Muscle of leg (tissue), 3 donors: ENCODE measurements at regions not wholly inside any gene's neighbourhood (a gene's known extent, or its start where the extent isn't known, plus 50 kb on each side); places are given as distances from the start of the nearest gene placed in this dataset.

Experiments
- DNase-seq: peaks from one replicate; pipeline ENCODE4 v3.0.0; 2013
- H3K27ac ChIP-seq: one replicate; pipeline ENCODE4 v1.5.1; 2013; ENCODE audit warnings: mild to moderate bottlenecking, low read length, control low read depth
- H3K27me3 ChIP-seq: one replicate; pipeline ENCODE4 v1.6.1; 2013; ENCODE audit warnings: low read length; ENCODE audit not compliant: control insufficient read depth, insufficient read depth
- H3K36me3 ChIP-seq: one replicate; pipeline ENCODE4 v1.6.1; 2013; ENCODE audit warnings: low read length; ENCODE audit not compliant: control insufficient read depth, insufficient read depth
- H3K4me1 ChIP-seq: one replicate; pipeline ENCODE4 v1.6.1; 2013; ENCODE audit warnings: low read length; ENCODE audit not compliant: control insufficient read depth, insufficient read depth
- H3K4me3 ChIP-seq: one replicate; pipeline ENCODE4 v1.5.1; 2013; ENCODE audit warnings: low read length, control low read depth
- H3K9me3 ChIP-seq: replicated peaks from 2 replicates; pipeline ENCODE4 v1.6.1; 2013; ENCODE audit warnings: low read depth, low read length; ENCODE audit not compliant: control insufficient read depth
- WGBS: methylation state at CpG from one replicate; pipeline ENCODE4 v1.1.5; 2013; ENCODE audit warnings: missing lambda C conversion rate; ENCODE audit not compliant: insufficient coverage; 5-methylcytosine and 5-hydroxymethylcytosine counted together

DNA sequence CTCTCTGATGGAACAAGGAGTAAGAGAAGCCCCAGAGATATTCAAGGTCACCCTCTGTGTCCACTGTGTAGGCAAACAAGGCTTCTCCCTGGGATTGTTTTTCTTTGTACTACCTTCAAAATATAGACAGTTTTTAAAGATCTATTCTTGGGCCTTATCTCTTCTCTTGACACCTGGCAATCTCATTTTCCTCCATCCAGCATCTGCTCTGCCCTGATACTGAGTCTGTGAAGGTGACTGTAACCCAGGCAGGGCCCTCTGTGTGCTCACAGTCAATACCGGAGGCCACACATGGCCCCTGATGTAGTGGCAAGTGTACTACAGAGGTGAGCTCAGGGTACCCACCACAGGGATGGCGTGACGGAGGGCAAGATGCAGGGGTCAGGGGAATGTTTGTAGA, 221.1 kb downstream of the SNX10 start:
- H3K27me3 ChIP-seq = peaks cover 2% of the 10 kb centered on the region
- H3K36me3 ChIP-seq = no peaks in the 10 kb centered on the region
- no peak overlapping the region for H3K4me3 ChIP-seq
- no peak overlapping the region for H3K27ac ChIP-seq
- H3K4me1 ChIP-seq = peaks cover 10% of the 10 kb centered on the region
- DNase-seq = no peak
- whole genome bisulfite sequencing = 100% methylated on average over 3 of the region's 3 CpGs
- no peaks in the 10 kb centered on the region for H3K9me3 ChIP-seq

DNA sequence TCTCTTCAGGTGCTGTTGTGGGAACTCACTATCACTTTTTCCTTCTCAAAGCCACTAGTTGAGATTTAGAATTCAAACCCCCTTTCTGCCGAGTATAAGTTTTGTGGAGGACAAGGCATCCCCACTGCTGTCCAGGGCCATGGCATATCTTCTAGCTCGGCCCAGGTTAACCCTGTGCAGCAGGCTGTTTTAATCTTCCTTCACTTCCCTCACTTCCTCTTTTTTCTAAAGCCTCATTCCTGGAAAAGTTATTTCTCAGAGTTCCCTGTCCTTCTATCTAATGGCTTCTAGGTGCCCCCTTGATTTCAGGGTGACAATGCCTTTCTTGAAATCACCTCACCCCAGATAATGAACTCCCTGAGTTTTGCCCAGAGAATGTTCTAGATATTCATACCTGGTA, 222.3 kb downstream of the SNX10 start:
- WGBS = 80% methylated on average over 1 of the region's 2 CpGs
- Histone ChIP-seq H3K36me3 (no peaks in the 10 kb centered on the region), H3K9me3 (no peaks in the 10 kb centered on the region), H3K27me3 (peaks cover 2% of the 10 kb centered on the region), H3K4me3 (no peak overlapping the region), H3K27ac (no peak overlapping the region), H3K4me1 (peaks cover 13% of the 10 kb centered on the region)
- DNase-seq = no peak

DNA sequence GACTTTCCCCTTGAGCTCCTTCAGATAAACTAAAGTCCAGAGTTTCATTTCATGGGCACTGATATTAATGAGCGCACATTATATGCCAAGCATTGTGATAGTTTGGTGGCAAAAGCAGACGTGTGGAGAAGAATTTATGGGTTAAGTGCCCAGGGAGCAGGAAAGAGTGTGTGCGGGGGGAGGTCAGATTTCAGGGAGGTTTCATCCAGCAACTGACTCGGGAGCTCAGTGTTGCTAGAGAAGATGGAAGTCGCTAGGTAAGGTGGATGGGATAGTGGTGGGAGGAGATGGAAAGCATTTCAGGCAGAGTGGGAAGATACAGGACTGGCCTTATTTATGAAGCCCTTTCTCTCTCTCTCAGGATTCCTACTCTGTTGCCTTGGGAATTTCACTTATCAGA, 223.0 kb downstream of the SNX10 start:
- H3K36me3 ChIP-seq = no peaks in the 10 kb centered on the region
- no peak overlapping the region for H3K27ac ChIP-seq
- DNase-seq = no peak
- 42% methylated on average over 3 of the region's 5 CpGs for WGBS
- H3K27me3 ChIP-seq = peaks cover 2% of the 10 kb centered on the region
- no peaks in the 10 kb centered on the region for H3K9me3 ChIP-seq
- H3K4me1 ChIP-seq = peaks cover 13% of the 10 kb centered on the region
- H3K4me3 ChIP-seq = no peak overlapping the region

DNA sequence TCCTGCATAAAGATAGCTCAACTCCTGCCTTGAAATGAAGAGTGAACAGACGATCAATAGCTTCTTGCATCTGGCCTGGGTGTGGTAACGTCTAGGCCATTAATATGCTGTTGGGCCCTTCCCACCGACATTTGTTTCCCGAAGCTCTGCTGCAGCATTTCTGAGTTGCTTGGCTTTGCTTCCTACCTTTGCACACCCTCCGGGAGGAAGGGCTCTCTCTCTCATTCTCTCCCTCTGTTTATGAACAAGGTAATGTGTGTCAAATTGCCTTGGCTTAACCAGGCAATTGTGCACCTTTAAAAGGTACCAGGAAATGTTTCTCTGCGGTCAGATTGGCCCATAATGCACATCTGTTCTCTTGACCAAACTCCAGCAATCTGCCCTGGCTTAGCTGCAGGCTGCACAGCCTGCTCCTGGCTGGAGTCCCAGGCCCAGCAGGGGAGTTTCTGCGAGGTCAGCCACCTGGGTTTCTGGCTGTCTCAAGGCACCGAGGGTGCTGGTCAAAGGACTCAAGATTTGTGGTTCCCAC, 223.7 kb downstream of the SNX10 start:
- peak; percentile 67 for DNase-seq
- Histone ChIP-seq H3K36me3 (no peaks in the 10 kb centered on the region), H3K27ac (no peak overlapping the region), H3K27me3 (peaks cover 2% of the 10 kb centered on the region), H3K9me3 (no peaks in the 10 kb centered on the region), H3K4me1 (peaks cover 13% of the 10 kb centered on the region), H3K4me3 (no peak overlapping the region)
- 17% methylated on average over 5 of the region's 8 CpGs for WGBS

DNA sequence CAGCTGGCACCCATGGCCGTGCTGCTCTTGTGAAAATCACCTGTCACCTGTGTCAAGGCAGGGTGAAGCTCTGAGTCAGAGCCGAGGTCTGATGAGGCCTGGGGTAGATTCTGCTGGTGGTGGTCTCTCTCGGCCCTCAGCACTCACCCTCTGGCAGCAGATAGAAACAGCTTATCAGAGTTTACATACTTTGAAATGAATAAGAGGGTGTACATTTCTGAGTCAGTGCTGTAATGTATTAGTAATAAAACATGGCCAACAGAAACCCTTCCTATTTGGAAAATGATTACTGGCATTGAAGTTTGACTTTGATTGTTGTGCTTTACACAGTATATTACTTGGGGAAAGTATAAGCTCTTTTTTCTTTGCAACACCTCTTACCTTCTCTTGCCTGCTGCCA, 228.8 kb downstream of the SNX10 start:
- H3K27ac ChIP-seq = no peak overlapping the region
- H3K4me1 ChIP-seq = peaks cover 6% of the 10 kb centered on the region
- H3K9me3 ChIP-seq = peaks cover 2% of the 10 kb centered on the region
- no peak for DNase-seq
- WGBS = 60% methylated on average over 1 of the region's 3 CpGs
- H3K4me3 ChIP-seq = no peak overlapping the region
- no peaks in the 10 kb centered on the region for H3K27me3 ChIP-seq
- no peaks in the 10 kb centered on the region for H3K36me3 ChIP-seq

DNA sequence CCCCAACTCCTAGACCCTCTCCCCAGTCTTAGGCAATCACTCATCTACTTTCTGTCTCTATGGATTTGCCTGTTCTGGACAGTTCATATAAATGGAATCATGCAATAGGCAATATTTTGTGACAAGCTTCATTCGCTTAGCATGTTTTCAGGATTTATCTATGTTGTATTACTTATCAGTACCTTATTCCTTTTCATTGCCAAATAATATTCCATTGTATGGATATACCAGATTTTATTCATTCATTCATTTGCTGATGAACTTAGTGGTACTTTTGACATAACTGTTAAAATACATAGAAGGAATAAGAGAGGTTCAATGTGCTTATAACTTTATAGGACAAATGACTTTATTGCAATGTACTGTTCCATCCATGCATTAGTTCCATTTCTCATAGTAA, 231.0 kb downstream of the SNX10 start:
- Histone ChIP-seq H3K27ac (no peak overlapping the region), H3K4me1 (peaks cover 10% of the 10 kb centered on the region), H3K27me3 (no peaks in the 10 kb centered on the region), H3K36me3 (no peaks in the 10 kb centered on the region), H3K4me3 (no peak overlapping the region), H3K9me3 (peaks cover 2% of the 10 kb centered on the region)
- WGBS = no CpG with 5 or more reads among the region's 1 CpG
- DNase-seq = no peak

DNA sequence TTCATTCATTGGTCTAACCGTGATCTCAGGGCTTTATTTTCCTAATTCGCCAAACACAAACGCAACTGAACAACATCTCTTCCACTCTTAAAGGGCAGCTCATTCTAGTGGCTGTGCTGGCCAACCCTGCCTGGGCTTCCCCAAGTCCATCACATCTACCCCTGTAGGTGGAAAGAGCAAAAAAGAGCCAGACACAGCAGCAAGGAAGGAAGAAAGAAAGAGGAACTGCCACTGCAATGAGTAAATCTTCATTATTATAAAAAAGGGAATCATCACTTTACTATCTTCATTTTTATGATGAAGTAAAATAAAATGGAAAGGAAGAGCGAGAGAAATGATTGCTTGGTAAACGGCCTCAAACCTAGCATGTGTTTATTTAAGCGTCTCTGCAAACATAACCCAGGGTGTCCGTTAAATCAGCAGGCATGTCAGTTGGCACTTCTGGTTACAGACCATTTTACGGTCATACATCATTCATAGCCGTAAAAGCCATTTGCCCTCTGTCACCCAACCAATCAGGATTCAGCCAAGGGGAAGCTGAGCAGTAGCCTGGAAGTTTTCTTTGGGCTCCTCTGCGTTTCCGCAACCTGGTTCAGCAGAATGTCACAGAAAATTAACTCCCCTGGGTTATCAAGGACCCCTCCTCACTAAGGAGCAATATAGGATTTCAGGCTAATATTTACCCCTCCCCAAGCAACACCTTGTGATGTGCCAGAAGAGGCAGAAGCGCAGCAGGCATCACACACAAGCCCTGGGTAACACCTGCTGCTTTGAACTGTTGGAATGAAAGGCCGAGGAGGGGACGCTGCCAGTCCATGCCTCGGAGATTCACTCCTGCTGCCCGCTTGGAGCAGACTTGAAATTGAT, 234.0 kb downstream of the SNX10 start:
- Histone ChIP-seq H3K9me3 (peaks cover 2% of the 10 kb centered on the region), H3K27ac (no peak overlapping the region)
- WGBS = 49% methylated on average over 13 of the region's 16 CpGs

DNA sequence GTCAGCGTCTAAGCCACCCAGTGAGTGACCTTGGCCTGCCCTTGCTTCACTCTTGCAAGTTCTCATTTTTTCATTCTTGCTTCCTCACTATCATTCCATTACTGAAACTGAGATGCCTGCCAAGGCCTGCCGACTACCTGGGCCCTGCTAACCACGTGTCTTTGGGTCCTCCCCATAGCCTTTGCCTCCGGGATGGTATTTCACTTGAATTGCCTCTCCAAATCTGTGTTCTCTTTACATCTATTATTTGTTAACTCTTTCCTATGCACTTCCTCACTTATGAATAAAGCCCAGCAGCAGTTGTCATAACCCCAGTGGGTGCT, 234.6 kb downstream of the SNX10 start:
- H3K4me3 ChIP-seq = no peak overlapping the region
- H3K4me1 ChIP-seq = peaks cover 6% of the 10 kb centered on the region
- H3K27ac ChIP-seq = no peak overlapping the region
- no peak for DNase-seq
- WGBS = 22% methylated on average over 4 of the region's 4 CpGs
- H3K9me3 ChIP-seq = peaks cover 2% of the 10 kb centered on the region
- H3K27me3 ChIP-seq = no peaks in the 10 kb centered on the region
- no peaks in the 10 kb centered on the region for H3K36me3 ChIP-seq

More for the DNA sequence above, 234.0 kb downstream of the SNX10 start:
- no peak for DNase-seq
- H3K36me3 ChIP-seq = no peaks in the 10 kb centered on the region
- no peak overlapping the region for H3K4me3 ChIP-seq
- no peaks in the 10 kb centered on the region for H3K27me3 ChIP-seq
- H3K4me1 ChIP-seq = peaks cover 6% of the 10 kb centered on the region

DNA sequence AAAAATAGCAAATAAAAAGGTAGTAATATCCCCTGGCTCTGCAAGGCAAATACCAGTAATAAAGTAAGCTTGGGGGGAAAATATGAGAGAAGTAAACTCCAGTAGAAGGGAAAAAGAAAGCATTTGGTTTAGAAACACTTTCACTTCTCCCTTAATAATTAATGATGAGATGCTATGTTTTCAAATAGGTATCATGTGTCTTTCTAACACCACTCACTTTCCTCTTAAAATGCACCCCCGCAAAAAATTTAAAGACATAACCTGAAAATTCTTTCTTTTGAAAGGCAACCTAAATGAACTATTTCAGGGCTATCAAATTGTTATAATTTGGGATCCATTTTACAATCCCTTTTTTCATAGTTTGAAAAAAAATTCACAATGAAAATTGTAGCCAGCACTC, 240.3 kb downstream of the SNX10 start:
- DNase-seq = no peak
- no peaks in the 10 kb centered on the region for H3K4me1 ChIP-seq
- peaks cover 2% of the 10 kb centered on the region for H3K27me3 ChIP-seq
- no peaks in the 10 kb centered on the region for H3K36me3 ChIP-seq
- no CpG with 5 or more reads among the region's 1 CpG for WGBS
- H3K27ac ChIP-seq = no peak overlapping the region
- H3K4me3 ChIP-seq = no peak overlapping the region
- H3K9me3 ChIP-seq = no peaks in the 10 kb centered on the region

DNA sequence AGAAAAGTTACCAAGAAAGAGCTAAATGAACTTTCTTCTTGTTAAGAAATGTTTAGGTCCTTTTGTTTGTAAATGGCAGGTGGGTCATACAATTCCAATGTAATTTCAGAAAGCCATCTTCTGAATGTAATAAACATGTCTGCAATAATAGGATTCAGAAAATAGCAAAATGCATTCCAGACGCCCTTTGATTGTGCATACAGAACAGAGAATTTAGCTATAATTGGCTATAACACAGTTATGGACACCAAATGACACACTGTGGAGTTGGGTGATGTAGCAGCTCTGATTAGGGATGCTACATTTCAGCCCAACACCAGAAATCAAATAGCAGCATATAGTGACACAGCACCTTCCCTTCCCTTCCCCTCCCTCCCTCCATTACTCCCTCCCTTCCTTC, 240.8 kb downstream of the SNX10 start:
- Histone ChIP-seq H3K36me3 (no peaks in the 10 kb centered on the region), H3K4me3 (no peak overlapping the region), H3K27me3 (peaks cover 7% of the 10 kb centered on the region), H3K9me3 (no peaks in the 10 kb centered on the region), H3K4me1 (no peaks in the 10 kb centered on the region), H3K27ac (no peak overlapping the region)
- no CpG with 5 or more reads among the region's 1 CpG for WGBS
- no peak for DNase-seq
